WERI-Rb-1 (cell line): ENCODE measurements at regions not wholly inside any gene's neighbourhood (a gene's known extent, or its start where the extent isn't known, plus 50 kb on each side); places are given as distances from the start of the nearest gene placed in this dataset.

ENCODE experiments used
- DNase-seq: peaks from one replicate; pipeline ENCODE4 v3.0.0-alpha.2; 2020
- H3K27ac ChIP-seq: fragments of 250-450 bp; sonication (Bioruptor Pico); 2 replicates; pipeline ENCODE4 v1.5.1; 2020; ENCODE audit warnings: mild to moderate bottlenecking, moderate library complexity
- H3K27me3 ChIP-seq: fragments of 250-450 bp; sonication (Bioruptor Pico); 2 replicates; pipeline ENCODE4 v1.5.1; 2021; ENCODE audit warnings: mild to moderate bottlenecking, low read depth, moderate library complexity; ENCODE audit not compliant: insufficient read depth, severe bottlenecking
- H3K36me3 ChIP-seq: fragments of 250-450 bp; sonication (Bioruptor Pico); 2 replicates; pipeline ENCODE4 v1.5.1; 2020; ENCODE audit warnings: mild to moderate bottlenecking, moderate library complexity
- H3K4me3 ChIP-seq: 2 replicates; pipeline ENCODE4 v1.5.1; 2011; ENCODE audit warnings: low read depth, mild to moderate bottlenecking, control low read depth, low read length
- H3K9me3 ChIP-seq: fragments of 250-450 bp; sonication (Bioruptor Pico); 2 replicates; pipeline ENCODE4 v1.5.1; 2021; ENCODE audit warnings: mild to moderate bottlenecking, moderate library complexity; ENCODE audit not compliant: severe bottlenecking
- TF ChIP-seq, protein P1 (sequence below): IDR thresholded peaks from 2 replicates; pipeline ENCODE4 v1.5.1; 2011; ENCODE audit warnings: low read depth, mild to moderate bottlenecking, control low read depth, inconsistent platforms, low read length

DNA sequence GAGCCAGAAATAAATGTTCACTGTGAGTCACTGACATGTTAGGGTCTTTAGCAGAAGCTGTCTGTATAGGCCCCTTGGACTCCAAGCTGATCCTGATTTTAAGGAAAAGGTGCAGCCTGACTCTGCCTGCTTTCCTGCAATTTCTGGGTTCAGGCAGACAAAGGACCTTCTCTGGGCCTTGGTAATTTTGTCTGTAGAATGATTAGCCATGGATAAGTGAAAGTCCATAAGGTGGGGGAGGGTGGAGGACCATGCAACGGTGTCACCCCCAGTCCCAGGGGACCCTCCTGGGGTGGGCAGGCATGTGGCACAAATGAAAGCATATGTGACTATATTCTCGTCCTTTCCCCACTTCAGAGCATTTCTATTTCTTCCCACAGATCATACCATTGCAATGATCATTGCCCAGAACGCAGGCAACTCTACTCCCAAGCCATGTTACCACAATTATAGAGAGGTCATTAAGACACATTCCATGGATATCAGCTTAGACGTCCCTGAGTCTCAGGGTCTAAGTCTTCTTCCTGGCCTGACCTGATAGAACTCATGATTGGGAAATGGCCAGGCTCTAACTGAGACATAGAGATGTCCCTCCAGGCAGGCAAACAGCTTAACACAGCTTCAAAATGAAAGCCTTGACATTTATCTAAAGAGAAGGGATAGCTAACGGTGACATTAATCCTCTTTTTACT, 157.9 kb upstream of the ALDH1B1 start:
- Histone ChIP-seq H3K36me3 (no peaks in the 10 kb centered on the region), H3K27me3 (no peaks in the 10 kb centered on the region), H3K4me3 (no peak overlapping the region), H3K27ac (peak overlapping the region; percentile 71), H3K9me3 (peaks cover 7% of the 10 kb centered on the region)
- TF ChIP-seq, protein P1, sequence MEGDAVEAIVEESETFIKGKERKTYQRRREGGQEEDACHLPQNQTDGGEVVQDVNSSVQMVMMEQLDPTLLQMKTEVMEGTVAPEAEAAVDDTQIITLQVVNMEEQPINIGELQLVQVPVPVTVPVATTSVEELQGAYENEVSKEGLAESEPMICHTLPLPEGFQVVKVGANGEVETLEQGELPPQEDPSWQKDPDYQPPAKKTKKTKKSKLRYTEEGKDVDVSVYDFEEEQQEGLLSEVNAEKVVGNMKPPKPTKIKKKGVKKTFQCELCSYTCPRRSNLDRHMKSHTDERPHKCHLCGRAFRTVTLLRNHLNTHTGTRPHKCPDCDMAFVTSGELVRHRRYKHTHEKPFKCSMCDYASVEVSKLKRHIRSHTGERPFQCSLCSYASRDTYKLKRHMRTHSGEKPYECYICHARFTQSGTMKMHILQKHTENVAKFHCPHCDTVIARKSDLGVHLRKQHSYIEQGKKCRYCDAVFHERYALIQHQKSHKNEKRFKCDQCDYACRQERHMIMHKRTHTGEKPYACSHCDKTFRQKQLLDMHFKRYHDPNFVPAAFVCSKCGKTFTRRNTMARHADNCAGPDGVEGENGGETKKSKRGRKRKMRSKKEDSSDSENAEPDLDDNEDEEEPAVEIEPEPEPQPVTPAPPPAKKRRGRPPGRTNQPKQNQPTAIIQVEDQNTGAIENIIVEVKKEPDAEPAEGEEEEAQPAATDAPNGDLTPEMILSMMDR, result no peak
- peak; percentile 46 for DNase-seq

- Histone ChIP-seq H3K36me3 (no peaks in the 10 kb centered on the region), H3K27me3 (no peaks in the 10 kb centered on the region), H3K27ac (peak overlapping the region; percentile 71), H3K4me3 (no peak overlapping the region), H3K9me3 (peaks cover 4% of the 10 kb centered on the region)
- TF ChIP-seq, protein P1, result no peak
- no peak for DNase-seq
Observed at GRCh38 chr9:38233796-38234355, 158.6 kb upstream of the ALDH1B1 start.

DNA sequence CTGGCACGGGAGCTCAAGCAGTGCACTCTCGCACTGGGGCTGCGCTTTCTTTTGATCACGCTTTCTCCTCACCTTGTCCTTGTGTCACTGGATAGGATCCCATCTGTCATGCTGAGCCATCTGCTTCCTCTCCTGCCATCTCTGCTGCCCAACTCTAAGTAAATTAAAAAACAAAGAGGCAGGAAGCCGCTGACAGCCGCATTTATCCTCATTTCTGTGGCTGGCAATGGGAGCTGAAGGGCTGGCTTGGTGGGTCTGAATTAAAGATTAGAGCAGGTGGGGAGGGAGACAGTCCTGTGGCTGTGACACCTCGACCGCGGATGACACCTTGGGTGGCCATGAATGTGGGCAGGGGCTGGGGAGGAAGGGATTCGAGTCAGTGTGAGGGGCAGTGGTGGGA, 159.2 kb upstream of the ALDH1B1 start:
- TF ChIP-seq, protein P1, result no peak
- no peaks in the 10 kb centered on the region for H3K27me3 ChIP-seq
- H3K36me3 ChIP-seq, result no peaks in the 10 kb centered on the region
- peak overlapping the region; percentile 71 for H3K27ac ChIP-seq
- peak overlapping the region; percentile 25 for H3K4me3 ChIP-seq
- peak; percentile 91 for DNase-seq
- no peaks in the 10 kb centered on the region for H3K9me3 ChIP-seq

DNA sequence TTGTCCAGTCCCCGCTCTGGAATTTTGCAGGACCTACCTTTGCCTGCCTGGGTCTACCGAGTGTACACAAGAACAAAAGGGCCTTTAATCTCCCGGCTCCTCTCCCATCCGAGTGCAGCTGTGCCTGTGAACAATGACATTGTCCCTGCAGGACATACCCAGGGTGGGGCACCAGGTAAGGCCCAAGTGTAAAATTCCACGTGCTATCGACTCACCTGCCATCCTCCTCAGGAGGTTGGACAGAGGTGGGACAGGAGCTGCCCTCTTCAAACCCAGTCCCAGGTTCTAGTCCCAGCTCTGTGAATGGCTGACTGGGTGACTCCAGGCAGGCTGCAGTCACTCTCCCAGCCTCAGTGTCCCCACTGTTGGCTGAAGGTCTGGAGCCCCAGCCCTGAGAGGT, 159.6 kb upstream of the ALDH1B1 start:
- Histone ChIP-seq H3K27me3 (no peaks in the 10 kb centered on the region), H3K9me3 (no peaks in the 10 kb centered on the region), H3K36me3 (no peaks in the 10 kb centered on the region), H3K4me3 (peak overlapping the region; percentile 25), H3K27ac (peak overlapping the region; percentile 69)
- TF ChIP-seq, protein P1, result no peak
- no peak for DNase-seq

DNA sequence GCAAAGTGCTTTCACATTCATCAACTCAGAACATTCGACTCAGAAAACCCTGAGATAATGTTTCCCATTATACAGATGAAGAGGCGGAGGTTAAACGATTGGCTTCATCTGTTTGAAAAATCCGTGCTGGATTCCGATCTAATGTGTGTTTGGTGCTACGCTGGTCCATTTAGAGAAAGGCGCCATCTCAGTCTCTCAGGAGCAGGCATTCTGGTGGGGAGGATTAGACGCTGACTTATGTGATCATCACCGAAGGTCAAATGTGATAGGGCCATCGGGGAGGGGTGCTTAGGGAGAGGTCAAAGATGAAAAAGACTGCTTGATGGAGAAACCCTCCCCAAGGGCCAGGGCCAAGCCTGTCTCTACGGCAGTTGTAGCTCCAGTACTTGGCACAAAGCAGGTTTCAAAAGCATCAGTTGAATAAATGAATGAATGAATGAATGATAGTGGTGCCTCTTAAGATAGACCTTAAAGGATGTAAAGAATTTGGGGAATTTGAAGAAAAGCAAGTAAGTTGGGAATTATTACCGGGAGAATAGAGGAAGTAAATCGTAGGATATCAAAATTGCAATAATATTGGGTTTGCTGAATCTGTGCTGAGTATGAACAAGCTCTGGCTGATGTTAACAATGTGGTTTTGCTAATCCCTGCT, 160.6 kb upstream of the SHB start:
- H3K9me3 ChIP-seq, result no peaks in the 10 kb centered on the region
- TF ChIP-seq, protein P1, result no peak
- no peak for DNase-seq
- H3K4me3 ChIP-seq, result no peak overlapping the region
- H3K27me3 ChIP-seq, result no peaks in the 10 kb centered on the region
- no peaks in the 10 kb centered on the region for H3K36me3 ChIP-seq
- H3K27ac ChIP-seq, result peak overlapping the region; percentile 63
